ENCODE measurements at regions not wholly inside any gene's neighbourhood (a gene's known extent, or its start where the extent isn't known, plus 50 kb on each side); places are given as distances from the start of the nearest gene placed in this dataset.

DNA sequence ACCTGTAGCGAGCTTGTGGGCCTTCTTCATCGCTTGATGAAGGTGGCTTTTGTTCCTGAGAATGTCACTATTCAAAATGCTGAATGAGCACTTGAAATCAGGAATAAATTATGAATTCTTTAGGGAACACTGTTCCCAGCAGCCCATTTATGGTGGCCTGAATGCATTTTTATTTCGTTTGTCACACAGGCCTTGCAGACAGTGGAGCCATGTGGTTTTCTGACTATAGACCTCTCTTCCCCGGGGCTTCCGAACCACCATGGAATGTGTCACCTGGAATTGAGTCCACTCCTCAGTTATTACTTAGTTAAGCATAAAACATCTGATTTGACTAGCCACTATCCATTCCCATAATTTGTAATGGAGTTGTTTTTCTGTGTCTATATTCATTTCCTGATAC lies 396.9 kb downstream of the IRS2 start:
- Histone ChIP-seq H3K4me1 (ENCODE audit: control insufficient read depth, insufficient read depth, low read length) (no peaks in the 10 kb centered on the region), H3K27ac (ENCODE audit: insufficient read depth, low read depth, low read length, poor library complexity, severe bottlenecking) (no peak overlapping the region), H3K27me3 (ENCODE audit: control insufficient read depth, insufficient read depth, low read length, poor library complexity, severe bottlenecking) (no peaks in the 10 kb centered on the region), H3K9me3 (ENCODE audit: control insufficient read depth, low read length) (no peaks in the 10 kb centered on the region), H3K36me3 (ENCODE audit: control insufficient read depth, insufficient read depth, low read length) (no peaks in the 10 kb centered on the region), H3K4me3 (ENCODE audit: insufficient read depth, low read depth, low read length) (no peak overlapping the region)
- 85 to 91% methylated on average over 5 of the region's 5 CpGs for WGBS, 2 experiments

DNA sequence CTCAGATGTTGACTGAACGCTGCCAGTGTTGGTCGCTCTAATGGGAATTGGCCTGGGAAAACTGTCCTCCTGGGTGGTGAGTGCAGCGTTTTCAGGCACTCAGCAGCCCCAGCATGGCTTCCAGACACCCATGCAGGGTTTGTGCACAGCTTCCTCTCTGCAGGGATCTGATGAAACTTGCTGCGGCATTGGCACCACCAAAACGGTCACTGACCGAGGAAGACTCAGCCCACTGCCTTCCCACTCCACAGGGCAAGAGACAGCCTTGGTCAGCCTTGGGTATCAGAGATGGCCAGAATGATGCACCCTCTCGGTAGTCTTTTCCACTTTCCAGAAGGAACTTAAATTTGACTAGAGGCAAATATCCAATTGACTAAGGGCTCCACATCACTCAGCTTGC lies 398.9 kb downstream of the IRS2 start:
- no peak overlapping the region for H3K27ac ChIP-seq (ENCODE audit: insufficient read depth, low read depth, low read length, poor library complexity, severe bottlenecking)
- H3K9me3 ChIP-seq (ENCODE audit: control insufficient read depth, low read length) = no peaks in the 10 kb centered on the region
- no peak overlapping the region for H3K4me3 ChIP-seq (ENCODE audit: insufficient read depth, low read depth, low read length)
- H3K36me3 ChIP-seq (ENCODE audit: control insufficient read depth, insufficient read depth, low read length) = no peaks in the 10 kb centered on the region
- no peaks in the 10 kb centered on the region for H3K27me3 ChIP-seq (ENCODE audit: control insufficient read depth, insufficient read depth, low read length, poor library complexity, severe bottlenecking)
- WGBS, 2 experiments = 84 to 88% methylated on average over 7 of the region's 7 CpGs
- no peaks in the 10 kb centered on the region for H3K4me1 ChIP-seq (ENCODE audit: control insufficient read depth, insufficient read depth, low read length)

DNA sequence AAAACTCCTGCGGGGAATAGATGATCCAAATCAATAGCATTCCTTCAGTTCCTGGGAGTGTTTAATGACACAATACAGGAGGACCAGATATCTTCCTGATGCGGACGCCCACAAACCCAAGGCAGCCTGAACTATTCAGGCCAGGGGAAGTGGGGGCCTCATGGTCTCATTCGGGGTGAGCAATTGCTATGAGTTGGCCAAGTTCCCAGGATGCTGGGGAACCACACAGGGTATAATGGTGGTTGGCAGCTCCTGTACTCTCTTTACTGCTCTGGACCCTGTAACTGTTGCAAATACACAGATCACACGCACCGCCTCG lies 401.2 kb downstream of the IRS2 start:
- no peaks in the 10 kb centered on the region for H3K27me3 ChIP-seq (ENCODE audit: control insufficient read depth, insufficient read depth, low read length, poor library complexity, severe bottlenecking)
- WGBS, 2 experiments = 95 to 96% methylated on average over 7 of the region's 7 CpGs
- no peak overlapping the region for H3K4me3 ChIP-seq (ENCODE audit: insufficient read depth, low read depth, low read length)
- H3K4me1 ChIP-seq (ENCODE audit: control insufficient read depth, insufficient read depth, low read length) = no peaks in the 10 kb centered on the region
- no peaks in the 10 kb centered on the region for H3K9me3 ChIP-seq (ENCODE audit: control insufficient read depth, low read length)
- no peaks in the 10 kb centered on the region for H3K36me3 ChIP-seq (ENCODE audit: control insufficient read depth, insufficient read depth, low read length)
- no peak overlapping the region for H3K27ac ChIP-seq (ENCODE audit: insufficient read depth, low read depth, low read length, poor library complexity, severe bottlenecking)

DNA sequence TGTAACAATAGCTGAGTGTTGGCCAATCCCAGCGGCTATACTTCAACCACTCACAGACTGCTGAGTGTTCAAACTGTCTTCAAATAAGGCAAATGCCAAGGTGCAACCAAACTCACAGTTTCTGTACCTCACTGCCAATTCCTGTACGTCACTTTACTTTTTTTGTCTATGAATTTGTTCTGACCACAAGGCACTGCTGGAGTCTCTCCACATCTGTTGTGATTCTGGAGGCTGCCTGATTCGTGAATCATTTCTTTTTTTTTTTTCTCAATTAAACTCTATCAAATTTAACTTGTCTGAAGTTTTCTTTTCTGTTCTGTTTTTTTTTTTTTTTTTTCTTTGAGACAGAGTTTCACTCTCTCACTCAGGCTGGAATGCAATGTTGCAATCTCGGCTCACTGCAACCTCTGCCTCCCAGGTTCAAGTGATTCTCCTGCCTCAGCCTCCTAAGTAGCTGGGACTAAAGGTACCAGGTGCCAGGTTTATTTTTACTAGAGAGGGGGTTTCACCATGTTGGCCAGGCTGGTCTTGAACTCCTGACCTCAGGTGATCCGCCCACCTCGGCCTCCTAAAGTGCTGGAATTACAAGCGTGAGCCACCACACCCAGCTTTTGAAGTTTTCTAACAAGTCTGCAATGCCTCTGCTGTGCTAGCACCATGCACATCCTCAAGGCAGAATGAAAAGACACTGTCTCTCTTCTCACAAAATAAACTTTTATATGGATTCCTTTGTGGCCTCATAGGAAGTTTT lies 401.7 kb downstream of the IRS2 start:
- WGBS, 2 experiments = 92 to 97% methylated on average over 6 to 7 of the region's 7 CpGs
- no peaks in the 10 kb centered on the region for H3K27me3 ChIP-seq (ENCODE audit: control insufficient read depth, insufficient read depth, low read length, poor library complexity, severe bottlenecking)
- no peaks in the 10 kb centered on the region for H3K36me3 ChIP-seq (ENCODE audit: control insufficient read depth, insufficient read depth, low read length)
- no peak overlapping the region for H3K4me3 ChIP-seq (ENCODE audit: insufficient read depth, low read depth, low read length)
- no peaks in the 10 kb centered on the region for H3K4me1 ChIP-seq (ENCODE audit: control insufficient read depth, insufficient read depth, low read length)
- no peaks in the 10 kb centered on the region for H3K9me3 ChIP-seq (ENCODE audit: control insufficient read depth, low read length)
- no peak overlapping the region for H3K27ac ChIP-seq (ENCODE audit: insufficient read depth, low read depth, low read length, poor library complexity, severe bottlenecking)

DNA sequence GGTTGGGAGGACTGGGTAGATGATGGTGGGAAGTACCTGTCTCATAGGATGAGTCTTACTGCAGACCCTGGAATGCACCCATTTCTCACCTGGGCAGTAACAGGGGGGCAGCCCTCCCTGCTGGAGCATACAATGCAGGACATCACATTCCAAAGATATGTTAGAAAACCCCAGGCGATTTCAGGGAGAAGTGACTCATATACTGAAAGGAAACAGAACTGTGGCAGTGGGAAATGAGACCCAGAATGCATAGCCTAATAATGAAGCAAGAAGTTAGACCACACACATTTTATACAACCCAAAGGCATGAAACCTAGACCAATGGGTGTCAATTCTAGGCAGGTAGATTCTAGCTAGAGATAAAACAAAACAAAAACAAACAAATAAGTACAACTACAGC lies 402.7 kb downstream of the IRS2 start:
- WGBS, 2 experiments = 92 to 100% methylated on average over 1 of the region's 1 CpG
- no peaks in the 10 kb centered on the region for H3K36me3 ChIP-seq (ENCODE audit: control insufficient read depth, insufficient read depth, low read length)
- no peaks in the 10 kb centered on the region for H3K9me3 ChIP-seq (ENCODE audit: control insufficient read depth, low read length)
- H3K4me3 ChIP-seq (ENCODE audit: insufficient read depth, low read depth, low read length) = no peak overlapping the region
- H3K27ac ChIP-seq (ENCODE audit: insufficient read depth, low read depth, low read length, poor library complexity, severe bottlenecking) = no peak overlapping the region
- H3K4me1 ChIP-seq (ENCODE audit: control insufficient read depth, insufficient read depth, low read length) = no peaks in the 10 kb centered on the region
- no peaks in the 10 kb centered on the region for H3K27me3 ChIP-seq (ENCODE audit: control insufficient read depth, insufficient read depth, low read length, poor library complexity, severe bottlenecking)

DNA sequence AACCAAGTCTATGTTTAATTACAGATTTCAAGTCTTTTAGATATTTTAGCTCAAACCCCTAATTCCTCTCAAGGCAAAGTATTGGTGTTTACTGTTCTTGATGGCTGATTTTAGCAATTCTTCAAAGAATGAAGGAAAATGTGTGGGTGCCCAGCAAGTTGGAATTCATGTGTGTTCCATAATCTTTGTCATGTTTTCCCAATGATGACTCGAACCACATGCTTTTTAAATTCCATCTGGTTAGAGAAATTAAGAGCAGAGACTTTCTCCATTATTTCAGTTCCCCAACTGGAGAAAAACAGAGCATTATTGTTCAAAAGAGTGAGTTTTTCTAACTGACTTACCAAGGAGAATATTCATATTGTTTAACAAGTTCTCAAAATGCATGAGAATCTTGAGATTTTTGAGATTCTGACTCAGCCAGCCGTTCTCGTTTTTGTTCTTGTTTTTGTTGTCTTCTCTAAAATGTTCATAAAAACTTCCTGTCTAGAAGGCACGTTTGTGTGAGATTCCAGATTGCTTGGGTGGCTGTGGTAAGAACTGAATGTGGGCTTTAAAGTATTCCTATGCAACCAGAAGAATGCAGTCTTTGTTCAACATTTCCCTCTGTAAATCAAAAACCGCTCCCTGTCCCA lies 404.7 kb downstream of the IRS2 start:
- Histone ChIP-seq H3K27ac (ENCODE audit: insufficient read depth, low read depth, low read length, poor library complexity, severe bottlenecking) (no peak overlapping the region), H3K27me3 (ENCODE audit: control insufficient read depth, insufficient read depth, low read length, poor library complexity, severe bottlenecking) (no peaks in the 10 kb centered on the region), H3K36me3 (ENCODE audit: control insufficient read depth, insufficient read depth, low read length) (no peaks in the 10 kb centered on the region), H3K9me3 (ENCODE audit: control insufficient read depth, low read length) (no peaks in the 10 kb centered on the region), H3K4me1 (ENCODE audit: control insufficient read depth, insufficient read depth, low read length) (no peaks in the 10 kb centered on the region), H3K4me3 (ENCODE audit: insufficient read depth, low read depth, low read length) (no peak overlapping the region)
- WGBS, 2 experiments = 90 to 97% methylated on average over 5 of the region's 5 CpGs

GRCh38 chr13:109380457-109380856 lies 405.9 kb downstream of the IRS2 start:
- Histone ChIP-seq H3K36me3 (ENCODE audit: control insufficient read depth, insufficient read depth, low read length) (no peaks in the 10 kb centered on the region), H3K4me1 (ENCODE audit: control insufficient read depth, insufficient read depth, low read length) (no peaks in the 10 kb centered on the region), H3K27ac (ENCODE audit: insufficient read depth, low read depth, low read length, poor library complexity, severe bottlenecking) (no peak overlapping the region), H3K27me3 (ENCODE audit: control insufficient read depth, insufficient read depth, low read length, poor library complexity, severe bottlenecking) (no peaks in the 10 kb centered on the region), H3K9me3 (ENCODE audit: control insufficient read depth, low read length) (no peaks in the 10 kb centered on the region), H3K4me3 (ENCODE audit: insufficient read depth, low read depth, low read length) (no peak overlapping the region)
- 91 to 96% methylated on average over 7 of the region's 7 CpGs for WGBS, 2 experiments

- 66 to 88% methylated on average over 2 to 3 of the region's 3 CpGs for WGBS, 2 experiments
- H3K36me3 ChIP-seq (ENCODE audit: control insufficient read depth, insufficient read depth, low read length) = no peaks in the 10 kb centered on the region
- H3K4me1 ChIP-seq (ENCODE audit: control insufficient read depth, insufficient read depth, low read length) = no peaks in the 10 kb centered on the region
- H3K27me3 ChIP-seq (ENCODE audit: control insufficient read depth, insufficient read depth, low read length, poor library complexity, severe bottlenecking) = no peaks in the 10 kb centered on the region
- H3K27ac ChIP-seq (ENCODE audit: insufficient read depth, low read depth, low read length, poor library complexity, severe bottlenecking) = no peak overlapping the region
- no peaks in the 10 kb centered on the region for H3K9me3 ChIP-seq (ENCODE audit: control insufficient read depth, low read length)
- H3K4me3 ChIP-seq (ENCODE audit: insufficient read depth, low read depth, low read length) = no peak overlapping the region
Observed at GRCh38 chr13:109379930-109380329, 406.5 kb downstream of the IRS2 start.

GRCh38 chr13:109376936-109377335 lies 409.4 kb downstream of the IRS2 start:
- no peaks in the 10 kb centered on the region for H3K36me3 ChIP-seq (ENCODE audit: control insufficient read depth, insufficient read depth, low read length)
- H3K27ac ChIP-seq (ENCODE audit: insufficient read depth, low read depth, low read length, poor library complexity, severe bottlenecking) = no peak overlapping the region
- no peaks in the 10 kb centered on the region for H3K4me1 ChIP-seq (ENCODE audit: control insufficient read depth, insufficient read depth, low read length)
- no peak overlapping the region for H3K4me3 ChIP-seq (ENCODE audit: insufficient read depth, low read depth, low read length)
- no peaks in the 10 kb centered on the region for H3K9me3 ChIP-seq (ENCODE audit: control insufficient read depth, low read length)
- WGBS, 2 experiments = 91 to 92% methylated on average over 9 of the region's 9 CpGs
- H3K27me3 ChIP-seq (ENCODE audit: control insufficient read depth, insufficient read depth, low read length, poor library complexity, severe bottlenecking) = no peaks in the 10 kb centered on the region

GRCh38 chr13:109374609-109375200 lies 411.7 kb downstream of the IRS2 start:
- Histone ChIP-seq H3K27ac (ENCODE audit: insufficient read depth, low read depth, low read length, poor library complexity, severe bottlenecking) (no peak overlapping the region), H3K4me3 (ENCODE audit: insufficient read depth, low read depth, low read length) (no peak overlapping the region), H3K36me3 (ENCODE audit: control insufficient read depth, insufficient read depth, low read length) (no peaks in the 10 kb centered on the region), H3K27me3 (ENCODE audit: control insufficient read depth, insufficient read depth, low read length, poor library complexity, severe bottlenecking) (no peaks in the 10 kb centered on the region), H3K9me3 (ENCODE audit: control insufficient read depth, low read length) (no peaks in the 10 kb centered on the region), H3K4me1 (ENCODE audit: control insufficient read depth, insufficient read depth, low read length) (peaks cover 2% of the 10 kb centered on the region)
- WGBS, 2 experiments = 85 to 89% methylated on average over 10 to 11 of the region's 11 CpGs

All from ectodermal cell (in vitro differentiated cells).